ENCODE measurements at regions not wholly inside any gene's neighbourhood (a gene's known extent, or its start where the extent isn't known, plus 50 kb on each side); places are given as distances from the start of the nearest gene placed in this dataset.

- Histone ChIP-seq H3K4me3 (no peak overlapping the region), H3K9me3 (replicated peaks in 1 of 3) (no peaks in the 10 kb centered on the region), H3K4me1 (replicated peaks in 1 of 2) (no peaks in the 10 kb centered on the region), H3K27ac (no peak overlapping the region), H3K36me3 (replicated peaks in 1 of 2) (no peaks in the 10 kb centered on the region), H3K27me3 (no peaks in the 10 kb centered on the region)
- no peak for TF ChIP-seq CTCF (IDR thresholded peaks at IDR 0.05)
- TF ChIP-seq POLR2A (IDR thresholded peaks at IDR 0.05), result no peak
- 79 to 88% (median 84%) methylated on average over 2 of the region's 2 CpGs for WGBS, 4 donors
- DNase-seq, result no peak
- intact Hi-C loops (cut with DNase I), result no loop called here
Observed at GRCh38 chr5:161169776-161170175, 317.8 kb upstream of the ATP10B start.

- H3K9me3 ChIP-seq (replicated peaks in 1 of 3), result no peaks in the 10 kb centered on the region
- H3K27me3 ChIP-seq, result no peaks in the 10 kb centered on the region
- intact Hi-C loops (cut with DNase I), result no loop called here
- H3K27ac ChIP-seq, result no peak overlapping the region
- TF ChIP-seq CTCF (IDR thresholded peaks at IDR 0.05), result no peak
- H3K4me1 ChIP-seq (replicated peaks in 1 of 2), result no peaks in the 10 kb centered on the region
- 67 to 70% (median 68%) methylated on average over 6 of the region's 6 CpGs for WGBS, 4 donors
- DNase-seq, result peak in 4 of 7 donors; percentile 8 to 28 (median 12)
- no peaks in the 10 kb centered on the region for H3K36me3 ChIP-seq (replicated peaks in 1 of 2)
- no peak overlapping the region for H3K4me3 ChIP-seq
Observed at GRCh38 chr5:161167016-161167767, 315.2 kb upstream of the ATP10B start.

- 85 to 95% (median 93%) methylated on average over 17 to 30 of the region's 30 CpGs for WGBS, 4 donors
- no peak for DNase-seq
Observed at GRCh38 chr5:161165998-161166660, 314.1 kb upstream of the ATP10B start.

GRCh38 chr5:161157925-161158324 is 305.9 kb upstream of the ATP10B start:
- DNase-seq, result no peak
- no peaks in the 10 kb centered on the region for H3K9me3 ChIP-seq (replicated peaks in 1 of 3)
- H3K36me3 ChIP-seq (replicated peaks in 1 of 2), result no peaks in the 10 kb centered on the region
- no peak overlapping the region for H3K27ac ChIP-seq
- H3K4me1 ChIP-seq (replicated peaks in 1 of 2), result no peaks in the 10 kb centered on the region
- intact Hi-C loops (cut with DNase I), result no loop called here
- H3K4me3 ChIP-seq, result no peak overlapping the region
- TF ChIP-seq POLR2A (IDR thresholded peaks at IDR 0.05) (no peak), CTCF (IDR thresholded peaks at IDR 0.05) (no peak)
- 73 to 83% (median 75%) methylated on average over 2 of the region's 2 CpGs for WGBS, 4 donors
- no peaks in the 10 kb centered on the region for H3K27me3 ChIP-seq

More at GRCh38 chr5:161165998-161166660, 314.1 kb upstream of the ATP10B start:
- Histone ChIP-seq H3K4me1 (replicated peaks in 1 of 2) (no peaks in the 10 kb centered on the region), H3K36me3 (replicated peaks in 1 of 2) (no peaks in the 10 kb centered on the region), H3K9me3 (replicated peaks in 1 of 3) (no peaks in the 10 kb centered on the region), H3K27ac (no peak overlapping the region), H3K4me3 (no peak overlapping the region), H3K27me3 (no peaks in the 10 kb centered on the region)
- TF ChIP-seq POLR2A (IDR thresholded peaks at IDR 0.05) (no peak), CTCF (IDR thresholded peaks at IDR 0.05) (no peak)
- intact Hi-C loops (cut with DNase I), result no loop called here

Measured in adrenal gland (tissue), 9 donors.